ENCODE measurements at regions not wholly inside any gene's neighbourhood (a gene's known extent, or its start where the extent isn't known, plus 50 kb on each side); places are given as distances from the start of the nearest gene placed in this dataset.

- DNase-seq: no peak
These were observed 389.1 kb upstream of the KIF2A start for GRCh38 chr5:61916621-61917620.

GRCh38 chr5:61918611-61919010 lies 387.4 kb upstream of the KIF2A start:
- no peak for DNase-seq

GRCh38 chr5:61919920-61920319 lies 386.1 kb upstream of the KIF2A start:
- DNase-seq: peak; percentile 21

GRCh38 chr5:61924251-61924650 lies 381.8 kb upstream of the KIF2A start:
- no peak for DNase-seq

GRCh38 chr5:61926911-61927310 lies 379.1 kb upstream of the KIF2A start:
- DNase-seq: no peak

- no peak for DNase-seq
These were observed 374.8 kb upstream of the KIF2A start for GRCh38 chr5:61931236-61931635.

- DNase-seq: peak; percentile 46
These were observed 372.0 kb upstream of the KIF2A start for GRCh38 chr5:61933787-61934626.

GRCh38 chr5:61941637-61942036 lies 364.4 kb upstream of the KIF2A start:
- DNase-seq: no peak

GRCh38 chr5:61942462-61943049 lies 363.4 kb upstream of the KIF2A start:
- no peak for DNase-seq

- no peak for DNase-seq
These were observed 362.3 kb upstream of the KIF2A start for GRCh38 chr5:61943713-61944112.

- DNase-seq: no peak
These were observed 357.9 kb upstream of the KIF2A start for GRCh38 chr5:61948151-61948550.

- DNase-seq: no peak
These were observed 356.8 kb upstream of the KIF2A start for GRCh38 chr5:61949054-61949678.

GRCh38 chr5:61949679-61950435 lies 356.1 kb upstream of the KIF2A start:
- no peak for DNase-seq

- DNase-seq: no peak
These were observed 354.7 kb upstream of the KIF2A start for GRCh38 chr5:61951295-61951694.

- DNase-seq: no peak
These were observed 352.1 kb upstream of the KIF2A start for GRCh38 chr5:61953913-61954312.

- DNase-seq: no peak
These were observed 341.8 kb upstream of the KIF2A start for GRCh38 chr5:61964201-61964600.

- DNase-seq: no peak
These were observed 340.9 kb upstream of the KIF2A start for GRCh38 chr5:61965069-61965468.

- DNase-seq: no peak
These were observed 340.5 kb upstream of the KIF2A start for GRCh38 chr5:61965490-61965889.

- DNase-seq: no peak
These were observed 339.6 kb upstream of the KIF2A start for GRCh38 chr5:61966296-61966955.

GRCh38 chr5:61966997-61967396 lies 339.0 kb upstream of the KIF2A start:
- DNase-seq: no peak

- DNase-seq: no peak
These were observed 338.3 kb upstream of the KIF2A start for GRCh38 chr5:61967681-61968080.

GRCh38 chr5:61969347-61969746 lies 336.7 kb upstream of the KIF2A start:
- no peak for DNase-seq

All from NCI-H146 (cell line).